LNCaP clone FGC (cell line): ENCODE measurements at regions not wholly inside any gene's neighbourhood (a gene's known extent, or its start where the extent isn't known, plus 50 kb on each side); places are given as distances from the start of the nearest gene placed in this dataset.

ENCODE experiments used
- DNase-seq: peaks from one replicate; pipeline ENCODE4 v3.0.0-alpha.2; 2011; ENCODE audit warnings: low read depth
- H3K4me3 ChIP-seq: 2 replicates; pipeline ENCODE4 v1.5.1; 2011; ENCODE audit warnings: mild to moderate bottlenecking, low read depth, low read length, control low read depth
- CTCF ChIP-seq: IDR thresholded peaks from 2 replicates; pipeline ENCODE4 v1.5.1; 2012; ENCODE audit warnings: mild to moderate bottlenecking; ENCODE audit not compliant: control insufficient read depth, insufficient read depth; ENCODE audit errors: extremely low read depth

- no peak for TF ChIP-seq CTCF
- no peak overlapping the region for H3K4me3 ChIP-seq
- DNase-seq: no peak
Observed at GRCh38 chr9:2492161-2492560, 129.4 kb upstream of the VLDLR start.

DNA sequence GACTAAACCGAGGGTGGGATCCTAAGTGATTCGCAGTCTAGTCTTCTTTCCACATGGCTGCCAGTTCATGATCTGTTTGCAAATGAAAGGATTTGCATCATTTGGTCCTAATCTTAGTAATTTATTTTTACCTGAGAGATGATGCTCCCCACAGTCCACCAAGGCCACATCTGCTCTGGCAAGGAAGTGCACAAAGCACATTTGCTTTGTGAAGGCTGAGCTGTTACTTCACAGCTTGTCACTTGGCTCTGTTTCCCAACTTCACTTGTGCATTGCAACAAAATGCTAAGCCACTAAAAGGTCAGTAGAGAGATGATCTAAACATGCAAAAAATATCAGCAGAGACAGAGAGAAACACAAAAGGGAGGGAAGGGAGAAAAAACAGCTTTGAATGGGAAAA lies 128.5 kb upstream of the VLDLR start:
- no peak for TF ChIP-seq CTCF
- DNase-seq: no peak
- H3K4me3 ChIP-seq: no peak overlapping the region

DNA sequence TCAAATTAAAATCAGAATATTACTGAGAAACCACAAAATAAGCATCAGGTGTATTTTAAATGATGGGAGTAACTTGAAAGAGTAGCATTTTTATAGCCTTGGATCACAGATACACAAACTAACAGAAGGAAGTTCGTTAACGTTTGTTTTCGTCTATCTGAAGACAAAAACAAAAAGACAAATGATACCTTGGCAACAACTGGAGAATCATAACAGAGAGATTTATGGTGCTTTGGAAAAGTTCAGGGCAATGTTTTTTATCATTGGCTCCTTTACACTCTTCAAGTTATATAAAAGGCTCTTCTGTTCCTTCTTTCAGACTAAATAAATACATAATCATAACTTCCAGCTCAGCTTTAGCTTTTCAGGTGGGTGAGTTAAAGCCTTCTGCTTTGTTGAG lies 128.1 kb upstream of the VLDLR start:
- H3K4me3 ChIP-seq: no peak overlapping the region
- no peak for DNase-seq
- TF ChIP-seq CTCF: no peak

- DNase-seq: no peak
- no peak overlapping the region for H3K4me3 ChIP-seq
- no peak for TF ChIP-seq CTCF
Observed at GRCh38 chr9:2494562-2494961, 127.0 kb upstream of the VLDLR start.

GRCh38 chr9:2495221-2496005 lies 126.2 kb upstream of the VLDLR start:
- no peak for DNase-seq
- TF ChIP-seq CTCF: no peak
- H3K4me3 ChIP-seq: no peak overlapping the region

- no peak overlapping the region for H3K4me3 ChIP-seq
- no peak for DNase-seq
- TF ChIP-seq CTCF: no peak
Observed at GRCh38 chr9:2496169-2496568, 125.4 kb upstream of the VLDLR start.

DNA sequence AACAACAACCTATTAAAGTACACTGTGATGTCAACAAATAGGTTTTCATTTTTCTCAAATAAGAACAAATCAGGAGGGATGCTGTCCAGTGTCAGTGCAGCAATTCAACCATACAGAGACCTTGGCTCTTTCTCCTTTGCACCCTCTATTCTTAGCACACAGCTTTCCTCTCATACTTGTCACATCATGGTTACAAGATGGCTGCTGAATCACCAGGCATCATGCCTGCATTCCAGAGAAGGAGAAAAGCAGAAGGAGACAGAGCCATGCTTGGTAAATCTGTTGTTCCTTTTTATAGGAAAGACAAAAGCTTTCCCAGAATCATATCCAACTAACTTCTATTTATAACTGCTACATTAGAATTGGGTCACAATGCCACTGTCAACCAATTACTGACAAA lies 124.7 kb upstream of the VLDLR start:
- DNase-seq: no peak
- no peak for TF ChIP-seq CTCF
- H3K4me3 ChIP-seq: no peak overlapping the region
